ENCODE measurements at regions not wholly inside any gene's neighbourhood (a gene's known extent, or its start where the extent isn't known, plus 50 kb on each side); places are given as distances from the start of the nearest gene placed in this dataset.

- no peak for TF ChIP-seq CTCF (IDR thresholded peaks at IDR 0.05; ENCODE audit: control extremely low read depth in 1 of 3, insufficient read depth in 1 of 3, low read depth in 1 of 3, low read length in 3 of 3)
- TF ChIP-seq SUZ12 (IDR thresholded peaks at IDR 0.05; ENCODE audit: low read length): no peak
- TF ChIP-seq RAD21 (IDR thresholded peaks at IDR 0.05 in 1 of 2, conservative IDR thresholded peaks at IDR 0.05 in 1 of 2; ENCODE audit: low read depth in 2 of 2, low read length in 2 of 2): no peak
- TF ChIP-seq GTF2F1 (IDR thresholded peaks at IDR 0.05; ENCODE audit: borderline replicate concordance, low read depth, low read length): no peak
- no peak for TF ChIP-seq HDAC2 (IDR thresholded peaks at IDR 0.05; ENCODE audit: borderline replicate concordance in 1 of 2, low read depth in 2 of 2, low read length in 2 of 2)
Measured at GRCh38 chr9:79011461-79011860, 560.3 kb upstream of the TLE4 start (continued).
